ENCODE measurements at regions not wholly inside any gene's neighbourhood (a gene's known extent, or its start where the extent isn't known, plus 50 kb on each side); places are given as distances from the start of the nearest gene placed in this dataset.

- Histone ChIP-seq H2BK20ac (ENCODE audit: low read length) (no peak overlapping the region), H4K20me1 (replicated peaks in 1 of 2; ENCODE audit: control insufficient read depth in 1 of 2, insufficient read depth in 2 of 2, low read length in 2 of 2) (no peaks in the 10 kb centered on the region), H2BK5ac (ENCODE audit: low read depth, low read length) (no peak overlapping the region), H3K18ac (ENCODE audit: extremely low read depth, low read length) (no peak overlapping the region), H3K23me2 (ENCODE audit: low read depth, low read length) (no peaks in the 10 kb centered on the region), H2BK15ac (ENCODE audit: low read length) (no peak overlapping the region), H3K4me3 (ENCODE audit: extremely low read depth in 1 of 4, insufficient read depth in 2 of 4, low read depth in 3 of 4, low read length in 4 of 4) (no peak overlapping the region), H3K27ac (ENCODE audit: low read depth, low read length) (no peak overlapping the region), H4K5ac (ENCODE audit: insufficient read length, low read depth, low read length) (no peak overlapping the region), H3K79me1 (ENCODE audit: low read depth, low read length) (no peaks in the 10 kb centered on the region), H3K27me3 (replicated peaks in 1 of 4; ENCODE audit: control insufficient read depth in 3 of 4, extremely low read depth in 1 of 4, insufficient read depth in 3 of 4, low read length in 3 of 4) (no peaks in the 10 kb centered on the region), H3K4me1 (replicated peaks in 1 of 4; ENCODE audit: control insufficient read depth in 3 of 4, insufficient read depth in 4 of 4, low read length in 3 of 4) (peaks cover 0 to 7% (median 0%) of the 10 kb centered on the region in 4 experiments; a peak in 1 of 7 replicates), H3K79me2 (ENCODE audit: control insufficient read depth in 1 of 2, insufficient read depth in 2 of 2, low read length in 2 of 2) (no peaks in the 10 kb centered on the region), H3K23ac (ENCODE audit: insufficient read length) (no peak overlapping the region), H3K4me2 (ENCODE audit: insufficient read depth in 1 of 2, low read depth in 2 of 2, low read length in 2 of 2) (no peak overlapping the region), H2BK120ac (replicated peaks; ENCODE audit: low read depth, low read length) (no peak overlapping the region), H3K36me3 (ENCODE audit: control insufficient read depth in 2 of 4, insufficient read depth in 4 of 4, low read length in 3 of 4) (no peaks in the 10 kb centered on the region), H3K14ac (ENCODE audit: insufficient read length) (no peak overlapping the region), H2AFZ (ENCODE audit: low read length) (no peak overlapping the region), H2AK5ac (ENCODE audit: low read depth, low read length) (no peak overlapping the region), H4K8ac (ENCODE audit: extremely low read depth, insufficient read depth, low read length) (no peak overlapping the region), H3K9me3 (ENCODE audit: insufficient read depth in 2 of 2, low read depth in 1 of 2, low read length in 1 of 2) (peaks cover 0 to 4% of the 10 kb centered on the region in 2 experiments; a peak in 1 of 4 replicates), H3K9ac (replicated peaks in 1 of 4; ENCODE audit: extremely low read depth in 1 of 4, low read depth in 3 of 4, low read length in 3 of 4) (no peak overlapping the region), H2BK12ac (ENCODE audit: low read depth, low read length) (no peak overlapping the region), H3K4ac (replicated peaks; ENCODE audit: insufficient read length, low read depth, low read length) (no peak overlapping the region), H3K56ac (replicated peaks; ENCODE audit: insufficient read length, low read depth, low read length) (no peak overlapping the region), H4K91ac (replicated peaks; ENCODE audit: insufficient read length, low read length) (no peak overlapping the region)
- ChIA-PET CTCF (ENCODE audit: partially characterized antibody) (interaction anchor here (0.6 kb wide), 1 partner anchor 277 kb away, joined by 3 read pairs; no protein-coding TSS in a partner anchor), POLR2A (ENCODE audit: partially characterized antibody) (interaction anchor here (1.1 kb wide), 1 partner anchor 124 kb away, joined by 3 read pairs; no protein-coding TSS in a partner anchor)
- DNase-seq (ENCODE audit: low read depth in 1 of 2, low spot score in 2 of 2) = no peak
- WGBS, 2 experiments (ENCODE audit: extremely low coverage in 1 of 2, insufficient coverage in 1 of 2, insufficient read length in 1 of 2, insufficient replicate concordance in 2 of 2, low coverage in 1 of 2, low lambda C conversion rate in 2 of 2, missing lambda C conversion rate in 1 of 2) = 26% methylated on average over 3 of the region's 6 CpGs; no CpG with 5 or more reads in 1 of the 2 experiments
- no peak for TF ChIP-seq SRF (IDR thresholded peaks at IDR 0.05; ENCODE audit: low read depth, low read length)
- TF ChIP-seq GABPA (IDR thresholded peaks at IDR 0.05; ENCODE audit: borderline replicate concordance, insufficient read depth, low read length) = no peak
- no peak for TF ChIP-seq SAP30 (IDR thresholded peaks at IDR 0.05; ENCODE audit: insufficient read depth, insufficient replicate concordance, low read length)
- no peak for TF ChIP-seq RXRA (IDR thresholded peaks at IDR 0.05; ENCODE audit: insufficient read depth, low read depth, low read length)
- no peak for TF ChIP-seq RBBP5 (IDR thresholded peaks at IDR 0.05; ENCODE audit: borderline replicate concordance, low read depth, low read length)
- no peak for FAIRE-seq
These were observed 467.5 kb upstream of the CT83 start for GRCh38 chrX:116930311-116930710.

Measured in H1 (cell line).